IMR-90 (cell line): ENCODE measurements at regions not wholly inside any gene's neighbourhood (a gene's known extent, or its start where the extent isn't known, plus 50 kb on each side); places are given as distances from the start of the nearest gene placed in this dataset.

Experiments used
- ATAC-seq: fragments of 200-7000 bp; cut with Tn5 transposase; 2 replicates; pipeline ENCODE4 v1.9.1; 2020; ENCODE audit warnings: low read depth, mild to moderate bottlenecking, moderate library complexity
- BruUV-seq: library from RNA; stranded (reverse); fragments of 400-500 nt; replicated peaks from 2 replicates; lab custom pipeline; 2021; lab: Mats Ljungman, UMichigan
- CTCF ChIA-PET: fragments of 300-600 bp; formaldehyde crosslinking; extraction: SDS; loops from one replicate; lab custom pipeline; 2021; ENCODE audit warnings: antibody characterized with exemption; lab: Yijun Ruan, JAX
- POLR2A ChIA-PET: fragments of 300-600 bp; sonication (Branson Sonifier 250); formaldehyde crosslinking; loops from one replicate; lab custom pipeline; 2022; ENCODE audit warnings: antibody characterized with exemption; ENCODE audit not compliant: unreplicated experiment; lab: Charles Lee
- DNase-seq: peaks from one replicate; pipeline ENCODE4 v3.0.0; 2013
- H2AFZ ChIP-seq: replicated peaks from 2 replicates; pipeline ENCODE3; 2013; ENCODE audit warnings: low read length, mild to moderate bottlenecking; ENCODE audit not compliant: poor library complexity
- H2AK5ac ChIP-seq: 2 replicates; pipeline ENCODE4 v1.6.1; 2013; ENCODE audit warnings: low read depth, low read length, inconsistent platforms
- H2AK9ac ChIP-seq: replicated peaks from 2 replicates; pipeline ENCODE3; 2013; ENCODE audit warnings: mild to moderate bottlenecking, low read depth, low read length, moderate library complexity; ENCODE audit not compliant: poor library complexity
- H2BK120ac ChIP-seq: 2 replicates; pipeline ENCODE4 v1.6.1; 2013; ENCODE audit warnings: low read depth, low read length, inconsistent platforms
- H2BK15ac ChIP-seq: 3 replicates; pipeline ENCODE4 v1.6.1; 2013; ENCODE audit warnings: low read depth, low read length, inconsistent platforms
- H2BK20ac ChIP-seq: 2 replicates; pipeline ENCODE4 v1.6.1; 2013; ENCODE audit warnings: low read depth, mild to moderate bottlenecking, inconsistent platforms, low read length, moderate library complexity
- H2BK5ac ChIP-seq: 2 replicates; pipeline ENCODE4 v1.6.1; 2013; ENCODE audit warnings: mild to moderate bottlenecking, low read depth, low read length, inconsistent platforms; ENCODE audit not compliant: poor library complexity, severe bottlenecking
- H3K14ac ChIP-seq: replicated peaks from 2 replicates; pipeline ENCODE4 v1.6.1; 2013; ENCODE audit warnings: low read depth, low read length, inconsistent platforms
- H3K18ac ChIP-seq: 2 replicates; pipeline ENCODE4 v1.6.1; 2013; ENCODE audit warnings: low read depth, low read length, control low read depth
- H3K23ac ChIP-seq: 2 replicates; pipeline ENCODE4 v1.6.1; 2013; ENCODE audit warnings: low read depth, low read length, inconsistent platforms
- H3K27ac ChIP-seq: 2 replicates; pipeline ENCODE4 v1.5.1; 2013; ENCODE audit warnings: mild to moderate bottlenecking, control low read depth, low read length; ENCODE audit not compliant: insufficient read depth
- H3K27me3 ChIP-seq: 2 replicates; pipeline ENCODE4 v1.6.1; 2013; ENCODE audit warnings: low read length; ENCODE audit not compliant: control insufficient read depth, insufficient read depth
- H3K36me3 ChIP-seq: 2 replicates; pipeline ENCODE4 v1.6.1; 2013; ENCODE audit warnings: low read length, mixed read lengths; ENCODE audit not compliant: control insufficient read depth, insufficient read depth
- H3K4ac ChIP-seq: 2 replicates; pipeline ENCODE4 v1.6.1; 2013; ENCODE audit warnings: low read depth, low read length, inconsistent platforms
- H3K4me1 ChIP-seq: 2 replicates; pipeline ENCODE4 v1.6.1; 2013; ENCODE audit warnings: low read length, mixed read lengths; ENCODE audit not compliant: control insufficient read depth, insufficient read depth
- H3K4me2 ChIP-seq: 2 replicates; pipeline ENCODE4 v1.6.1; 2013; ENCODE audit warnings: low read depth, mild to moderate bottlenecking, control low read depth, low read length, moderate library complexity
- H3K4me3 ChIP-seq: 2 replicates; pipeline ENCODE4 v1.5.1; 2013; ENCODE audit warnings: low read depth, mild to moderate bottlenecking, control low read depth, low read length, moderate library complexity; ENCODE audit not compliant: insufficient read depth
- H3K56ac ChIP-seq: 2 replicates; pipeline ENCODE4 v1.6.1; 2013; ENCODE audit warnings: low read length, inconsistent platforms; ENCODE audit not compliant: insufficient read depth; ENCODE audit errors: extremely low read depth
- H3K79me1 ChIP-seq, 2 experiments: 2 replicates each; pipeline ENCODE4 v1.6.1; 2013; ENCODE audit warnings: low read length in 2 of 2, inconsistent platforms in 1 of 2, low read depth in 1 of 2
- H3K9ac ChIP-seq: 2 replicates; pipeline ENCODE4 v1.6.1; 2013; ENCODE audit warnings: low read depth, low read length, control low read depth
- H3K9me1 ChIP-seq: 2 replicates; pipeline ENCODE4 v1.6.1; 2013; ENCODE audit warnings: low read length, inconsistent platforms; ENCODE audit not compliant: insufficient read depth
- H3K9me3 ChIP-seq: 2 replicates; pipeline ENCODE4 v1.6.1; 2013; ENCODE audit warnings: low read length; ENCODE audit not compliant: control insufficient read depth, insufficient read depth
- H4K20me1 ChIP-seq: 2 replicates; pipeline ENCODE4 v1.6.1; 2013; ENCODE audit warnings: low read length, inconsistent platforms; ENCODE audit not compliant: insufficient read depth
- H4K5ac ChIP-seq: 2 replicates; pipeline ENCODE4 v1.6.1; 2013; ENCODE audit warnings: mild to moderate bottlenecking, low read depth, low read length, control low read depth
- H4K8ac ChIP-seq, 2 experiments: 2 replicates each; pipeline ENCODE4 v1.6.1; 2013; ENCODE audit warnings: low read depth in 2 of 2, low read length in 2 of 2, control low read depth in 1 of 2, inconsistent platforms in 1 of 2
- H4K91ac ChIP-seq: 2 replicates; pipeline ENCODE4 v1.6.1; 2013; ENCODE audit warnings: low read depth, low read length, inconsistent platforms; ENCODE audit not compliant: insufficient read depth
- BHLHE40 ChIP-seq: fragments of 150-350 bp; IDR thresholded peaks from 2 replicates; pipeline ENCODE4 v1.6.1; 2016; ENCODE audit warnings: mild to moderate bottlenecking, low read depth, low read length
- CEBPB ChIP-seq: IDR thresholded peaks from 2 replicates; pipeline ENCODE4 v1.6.1; 2012; ENCODE audit warnings: low read depth, low read length, improper control_type of control experiment
- CHD1 ChIP-seq: IDR thresholded peaks from 2 replicates; pipeline ENCODE4 v1.6.1; 2012; ENCODE audit warnings: low read depth, low read length, improper control_type of control experiment
- CTCF ChIP-seq: conservative IDR thresholded peaks from 2 replicates; pipeline ENCODE4 v1.5.1; 2012; ENCODE audit warnings: mild to moderate bottlenecking, low read depth, low read length, improper control_type of control experiment
- ELK1 ChIP-seq: fragments of 150-350 bp; IDR thresholded peaks from 2 replicates; pipeline ENCODE4 v1.6.1; 2016; ENCODE audit warnings: low read depth, mild to moderate bottlenecking, low read length, moderate library complexity, borderline replicate concordance
- FOS ChIP-seq: fragments of 150-350 bp; IDR thresholded peaks from 2 replicates; pipeline ENCODE4 v1.6.1; 2016; ENCODE audit warnings: low read depth, low read length
- MAFK ChIP-seq: IDR thresholded peaks from 2 replicates; pipeline ENCODE4 v1.6.1; 2012; ENCODE audit warnings: low read depth, low read length, improper control_type of control experiment
- MAZ ChIP-seq: IDR thresholded peaks from 2 replicates; pipeline ENCODE4 v1.6.1; 2012; ENCODE audit warnings: low read depth, mild to moderate bottlenecking, low read length, improper control_type of control experiment, moderate library complexity, borderline replicate concordance
- MXI1 ChIP-seq: IDR thresholded peaks from 2 replicates; pipeline ENCODE4 v1.6.1; 2012; ENCODE audit warnings: low read depth, mild to moderate bottlenecking, low read length, moderate library complexity, borderline replicate concordance
- NFE2L2 ChIP-seq: fragments of 150-350 bp; IDR thresholded peaks from 2 replicates; pipeline ENCODE4 v1.6.1; 2016; ENCODE audit warnings: low read depth, mild to moderate bottlenecking, low read length
- POLR2A ChIP-seq: IDR thresholded peaks from 2 replicates; pipeline ENCODE4 v1.6.1; 2012; ENCODE audit warnings: mild to moderate bottlenecking, low read depth, low read length
- RAD21 ChIP-seq: IDR thresholded peaks from 2 replicates; pipeline ENCODE4 v1.6.1; 2012; ENCODE audit warnings: low read length, improper control_type of control experiment
- RCOR1 ChIP-seq: IDR thresholded peaks from 2 replicates; pipeline ENCODE4 v1.6.1; 2012; ENCODE audit warnings: mild to moderate bottlenecking, low read length, improper control_type of control experiment; ENCODE audit not compliant: insufficient replicate concordance
- RFX5 ChIP-seq: IDR thresholded peaks from 2 replicates; pipeline ENCODE4 v1.8.0; 2012; ENCODE audit warnings: low read depth, mild to moderate bottlenecking, low read length, moderate library complexity
- SMC3 ChIP-seq: fragments of 150-350 bp; IDR thresholded peaks from 2 replicates; pipeline ENCODE4 v1.6.1; 2016; ENCODE audit warnings: low read depth, mild to moderate bottlenecking, antibody characterized with exemption, low read length, moderate library complexity
- USF2 ChIP-seq: fragments of 150-350 bp; IDR thresholded peaks from 2 replicates; pipeline ENCODE4 v1.6.1; 2017; ENCODE audit warnings: mild to moderate bottlenecking, antibody characterized with exemption, low read length, low read depth
- WGBS, 2 experiments: methylation state at CpG; one replicate each; pipeline versions ENCODE4 v1.1.5 to v1.1.7; 2013; ENCODE audit warnings: missing lambda C conversion rate in 2 of 2; ENCODE audit not compliant: insufficient read length in 1 of 2; ENCODE audit errors: extremely low coverage in 2 of 2; 5-methylcytosine and 5-hydroxymethylcytosine counted together
- dilution Hi-C: fragments of 300-500 bp; cut with HindIII; formaldehyde crosslinking; loops from one replicate; pipeline ENCODE4 v1.14.3; 2018; ENCODE audit warnings: low sequenced_read_pairs; ENCODE audit not compliant: unreplicated experiment
- in situ Hi-C: fragments of 300-500 bp; cut with MboI; formaldehyde crosslinking; loops from 3 replicates; pipeline ENCODE4 v1.14.3; 2019; ENCODE audit warnings: low sequenced_read_pairs, inconsistent platforms, mixed read lengths
- intact Hi-C: fragments of 100-400 bp; cut with micrococcal nuclease; formaldehyde crosslinking; loops from 2 replicates; pipeline ENCODE4 v1.10.0; 2022

- Histone ChIP-seq H3K9me3 (peaks cover 3% of the 10 kb centered on the region; the same call in 1 of the 2 replicates), H3K4me1 (no peaks in the 10 kb centered on the region), H3K4me2 (no peak overlapping the region), H4K91ac (no peak overlapping the region), H3K4ac (no peak overlapping the region), H2BK120ac (no peak overlapping the region), H3K79me1 (no peaks in the 10 kb centered on the region), H2AK9ac (no peak overlapping the region), H3K14ac (no peak overlapping the region), H3K27me3 (no peaks in the 10 kb centered on the region), H3K36me3 (no peaks in the 10 kb centered on the region), H2AFZ (no peak overlapping the region), H3K4me3 (no peak overlapping the region), H2BK5ac (no peak overlapping the region), H3K18ac (no peak overlapping the region), H2BK15ac (no peak overlapping the region), H4K8ac (no peak overlapping the region), H3K9me1 (no peaks in the 10 kb centered on the region), H4K20me1 (no peaks in the 10 kb centered on the region), H3K23ac (no peak overlapping the region), H2BK20ac (no peak overlapping the region), H2AK5ac (no peak overlapping the region), H3K9ac (no peak overlapping the region), H4K5ac (no peak overlapping the region), H3K56ac (no peak overlapping the region), H3K27ac (no peak overlapping the region)
- DNase-seq = no peak
- ChIA-PET POLR2A (no interaction called here), CTCF (no interaction called here)
- TF ChIP-seq RCOR1 = no peak
- TF ChIP-seq USF2 = no peak
- no peak for TF ChIP-seq ELK1
- TF ChIP-seq FOS = no peak
- TF ChIP-seq POLR2A = no peak
- TF ChIP-seq MAFK = no peak
- no peak for TF ChIP-seq BHLHE40
- TF ChIP-seq RFX5 = no peak
- TF ChIP-seq RAD21 = no peak
- TF ChIP-seq CTCF = no peak
- TF ChIP-seq CEBPB = no peak
- TF ChIP-seq CHD1 = no peak
- TF ChIP-seq NFE2L2 = no peak
- no peak for TF ChIP-seq SMC3
- no peak for TF ChIP-seq MXI1
- TF ChIP-seq MAZ = no peak
- BruUV-seq = no TSS peak
- ATAC-seq = no peak
- in situ Hi-C loops (no loop called here), intact Hi-C loops (no loop called here), dilution Hi-C loops (no loop called here)
- 0% methylated on average over 2 of the region's 7 CpGs; no CpG with 5 or more reads in 1 of the 2 experiments for WGBS, 2 experiments
Observed at GRCh38 chr19:29117926-29118325, 95.0 kb downstream of the UQCRFS1 start.
